Nucleus accumbens (tissue), 56 donors: ENCODE measurements at regions not wholly inside any gene's neighbourhood (a gene's known extent, or its start where the extent isn't known, plus 50 kb on each side); places are given as distances from the start of the nearest gene placed in this dataset.
"Not testable (repeated sequence)": the region's sequence is repeated elsewhere in the genome, so short reads cannot be mapped to it uniquely, and the experiment has no call there.

Experiments used
- DNase-seq, 56 donors: peaks; one replicate each; lab custom pipeline; 2025; lab: John Stamatoyannopoulos, UW

GRCh38 chr3:78494851-78495250 is 1272.9 kb downstream of the ROBO1 start:
- DNase-seq = no peak

GRCh38 chr3:78495301-78495700 is 1272.5 kb downstream of the ROBO1 start:
- no peak for DNase-seq

GRCh38 chr3:78496501-78496900 is 1271.3 kb downstream of the ROBO1 start:
- no peak for DNase-seq

- DNase-seq = peak in 5 of 56 donors; percentile 1 to 10 (median 7)
Measured at GRCh38 chr3:78497021-78497420, 1270.8 kb downstream of the ROBO1 start.

GRCh38 chr3:78497767-78498166 is 1270.0 kb downstream of the ROBO1 start:
- no peak for DNase-seq

GRCh38 chr3:78506061-78506460 is 1261.7 kb downstream of the ROBO1 start:
- DNase-seq = no peak

- DNase-seq = no peak
Measured at GRCh38 chr3:78506581-78507195, 1261.1 kb downstream of the ROBO1 start.

GRCh38 chr3:78507196-78507984 is 1260.4 kb downstream of the ROBO1 start:
- DNase-seq = no peak

GRCh38 chr3:78511840-78512239 is 1256.0 kb downstream of the ROBO1 start:
- no peak for DNase-seq

- DNase-seq = not testable (repeated sequence)
Measured at GRCh38 chr3:78512786-78513185, 1255.0 kb downstream of the ROBO1 start.

- no peak for DNase-seq
Measured at GRCh38 chr3:78516437-78516836, 1251.4 kb downstream of the ROBO1 start.

- DNase-seq = no peak
Measured at GRCh38 chr3:78516937-78517336, 1250.9 kb downstream of the ROBO1 start.

GRCh38 chr3:78517965-78518364 is 1249.8 kb downstream of the ROBO1 start:
- no peak for DNase-seq

- DNase-seq = no peak
Measured at GRCh38 chr3:78519281-78519680, 1248.5 kb downstream of the ROBO1 start.

- DNase-seq = no peak
Measured at GRCh38 chr3:78529601-78530000, 1238.2 kb downstream of the ROBO1 start.

- no peak for DNase-seq
Measured at GRCh38 chr3:78540485-78540884, 1227.3 kb downstream of the ROBO1 start.

GRCh38 chr3:78545827-78546226 is 1222.0 kb downstream of the ROBO1 start:
- no peak for DNase-seq
